ENCODE measurements at regions not wholly inside any gene's neighbourhood (a gene's known extent, or its start where the extent isn't known, plus 50 kb on each side); places are given as distances from the start of the nearest gene placed in this dataset.
A peak's percentile ranks its signal among the peaks of the same experiment; 100 is the strongest.

GRCh38 chr11:128195756-128196155 is 391.6 kb downstream of the ETS1 start:
- DNase-seq: no peak

- peak in 2 of 3 donors; percentile 48 to 67 for DNase-seq
These were observed 392.2 kb downstream of the ETS1 start for GRCh38 chr11:128195057-128195751.

- no peak for DNase-seq
These were observed 393.1 kb downstream of the ETS1 start for GRCh38 chr11:128194216-128194615.

GRCh38 chr11:128193615-128194014 is 393.7 kb downstream of the ETS1 start:
- no peak for DNase-seq

- no peak for DNase-seq
These were observed 397.0 kb downstream of the ETS1 start for GRCh38 chr11:128190312-128190711.

- DNase-seq: no peak
These were observed 397.5 kb downstream of the ETS1 start for GRCh38 chr11:128189823-128190222.

GRCh38 chr11:128188346-128189004 is 398.9 kb downstream of the ETS1 start:
- DNase-seq: peak in 1 of 3 donors; percentile 31

- DNase-seq: peak in 2 of 3 donors; percentile 41 to 66
These were observed 399.5 kb downstream of the ETS1 start for GRCh38 chr11:128187835-128188234.

- DNase-seq: no peak
These were observed 400.0 kb downstream of the ETS1 start for GRCh38 chr11:128187377-128187776.

GRCh38 chr11:128184981-128185380 is 402.4 kb downstream of the ETS1 start:
- no peak for DNase-seq

- DNase-seq: no peak
These were observed 404.5 kb downstream of the ETS1 start for GRCh38 chr11:128182844-128183243.

GRCh38 chr11:128181984-128182383 is 405.4 kb downstream of the ETS1 start:
- DNase-seq: no peak

GRCh38 chr11:128181088-128181480 is 406.3 kb downstream of the ETS1 start:
- DNase-seq: peak in 1 of 3 donors; percentile 36

- DNase-seq: peak in 1 of 3 donors; percentile 75
These were observed 406.8 kb downstream of the ETS1 start for GRCh38 chr11:128180441-128181087.

- no peak for DNase-seq
These were observed 407.8 kb downstream of the ETS1 start for GRCh38 chr11:128179512-128179911.

GRCh38 chr11:128179039-128179438 is 408.3 kb downstream of the ETS1 start:
- peak in 1 of 3 donors; percentile 32 for DNase-seq

GRCh38 chr11:128174465-128175291 is 412.7 kb downstream of the ETS1 start:
- DNase-seq: peak in 2 of 3 donors; percentile 34 to 80

GRCh38 chr11:128172046-128172878 is 415.1 kb downstream of the ETS1 start:
- peak; percentile 87 to 95 (median 91) for DNase-seq

GRCh38 chr11:128171506-128171905 is 415.9 kb downstream of the ETS1 start:
- peak; percentile 26 to 71 (median 45) for DNase-seq

GRCh38 chr11:128165572-128165971 is 421.8 kb downstream of the ETS1 start:
- DNase-seq: no peak

All from muscle of back (tissue), 3 donors.